ENCODE measurements at regions not wholly inside any gene's neighbourhood (a gene's known extent, or its start where the extent isn't known, plus 50 kb on each side); places are given as distances from the start of the nearest gene placed in this dataset.

- TF ChIP-seq CTCF (conservative IDR thresholded peaks at IDR 0.05; ENCODE audit: low read depth, low read length) (no peak), EZH2 (IDR thresholded peaks at IDR 0.05; ENCODE audit: borderline replicate concordance, low read depth, low read length, poor library complexity, severe bottlenecking) (no peak)
Observed at GRCh38 chr11:96551136-96551535, 161.3 kb downstream of the JRKL start.

Measured in A673 (cell line).